Upper lobe of left lung (tissue), 4 donors: ENCODE measurements at regions not wholly inside any gene's neighbourhood (a gene's known extent, or its start where the extent isn't known, plus 50 kb on each side); places are given as distances from the start of the nearest gene placed in this dataset.

ENCODE experiments used
- EP300 ChIP-seq, 4 donors: sonication (generic); formaldehyde crosslinking; IDR thresholded peaks; one replicate each; pipeline ENCODE4 v1.5.1; 2017; ENCODE audit warnings: antibody characterized with exemption in 4 of 4, control low read depth in 2 of 4
- POLR2AphosphoS5 ChIP-seq, 2 donors: sonication (generic); formaldehyde crosslinking; IDR thresholded peaks; one replicate each; pipeline ENCODE4 v1.5.1; 2017; ENCODE audit warnings: antibody characterized with exemption in 2 of 2
- TF ChIP-seq, protein P1 (sequence below), 6 experiments: fragments of 450-650 bp in 4 of 6; fragments of 200-600 bp in 2 of 6; sonication (generic) in 2 of 6; IDR thresholded peaks; one replicate each; pipeline ENCODE4 v1.5.1; 2016 to 2019; ENCODE audit warnings: antibody characterized with exemption in 6 of 6

DNA sequence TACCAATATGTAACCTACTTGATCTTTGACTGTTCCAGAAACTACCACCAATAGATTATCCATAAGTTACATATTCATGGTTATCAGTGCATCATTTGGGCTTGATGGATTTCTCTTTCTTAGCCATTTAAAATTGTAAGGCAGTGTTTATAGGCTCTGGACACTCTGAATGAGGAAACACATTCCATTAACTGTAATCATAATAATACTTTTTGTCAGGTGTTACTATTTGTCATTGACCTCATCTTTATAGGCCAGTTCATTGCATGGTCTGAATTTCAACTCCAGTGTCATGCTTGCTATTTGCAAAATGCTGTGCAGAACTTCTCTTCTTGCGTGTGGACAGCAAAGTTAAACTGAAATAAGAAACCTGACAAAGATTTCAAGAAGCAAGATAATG, 1340.2 kb upstream of the ZEB2 start:
- TF ChIP-seq, protein P1, sequence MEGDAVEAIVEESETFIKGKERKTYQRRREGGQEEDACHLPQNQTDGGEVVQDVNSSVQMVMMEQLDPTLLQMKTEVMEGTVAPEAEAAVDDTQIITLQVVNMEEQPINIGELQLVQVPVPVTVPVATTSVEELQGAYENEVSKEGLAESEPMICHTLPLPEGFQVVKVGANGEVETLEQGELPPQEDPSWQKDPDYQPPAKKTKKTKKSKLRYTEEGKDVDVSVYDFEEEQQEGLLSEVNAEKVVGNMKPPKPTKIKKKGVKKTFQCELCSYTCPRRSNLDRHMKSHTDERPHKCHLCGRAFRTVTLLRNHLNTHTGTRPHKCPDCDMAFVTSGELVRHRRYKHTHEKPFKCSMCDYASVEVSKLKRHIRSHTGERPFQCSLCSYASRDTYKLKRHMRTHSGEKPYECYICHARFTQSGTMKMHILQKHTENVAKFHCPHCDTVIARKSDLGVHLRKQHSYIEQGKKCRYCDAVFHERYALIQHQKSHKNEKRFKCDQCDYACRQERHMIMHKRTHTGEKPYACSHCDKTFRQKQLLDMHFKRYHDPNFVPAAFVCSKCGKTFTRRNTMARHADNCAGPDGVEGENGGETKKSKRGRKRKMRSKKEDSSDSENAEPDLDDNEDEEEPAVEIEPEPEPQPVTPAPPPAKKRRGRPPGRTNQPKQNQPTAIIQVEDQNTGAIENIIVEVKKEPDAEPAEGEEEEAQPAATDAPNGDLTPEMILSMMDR (IDR thresholded peaks at IDR 0.05) = no peak
- TF ChIP-seq POLR2AphosphoS5 (IDR thresholded peaks at IDR 0.05) = no peak
- TF ChIP-seq EP300 (IDR thresholded peaks at IDR 0.05) = no peak
